Activated CD4-positive, alpha-beta T cell treated with anti-CD3 and anti-CD28 coated beads, Interleukin-2, amount 50 U/mL, for 4 hours (primary cell): ENCODE measurements at regions not wholly inside any gene's neighbourhood (a gene's known extent, or its start where the extent isn't known, plus 50 kb on each side); places are given as distances from the start of the nearest gene placed in this dataset.

Source experiments
- DNase-seq, 2 experiments: peaks; one replicate each; pipeline ENCODE4 v3.0.0-alpha.2; 2020

GRCh38 chr5:158326256-158326655 is 467.3 kb upstream of the CLINT1 start:
- no peak for DNase-seq

GRCh38 chr5:158324236-158324635 is 465.3 kb upstream of the CLINT1 start:
- no peak for DNase-seq

- no peak for DNase-seq
Observed at GRCh38 chr5:158322620-158323019, 463.7 kb upstream of the CLINT1 start.

DNA sequence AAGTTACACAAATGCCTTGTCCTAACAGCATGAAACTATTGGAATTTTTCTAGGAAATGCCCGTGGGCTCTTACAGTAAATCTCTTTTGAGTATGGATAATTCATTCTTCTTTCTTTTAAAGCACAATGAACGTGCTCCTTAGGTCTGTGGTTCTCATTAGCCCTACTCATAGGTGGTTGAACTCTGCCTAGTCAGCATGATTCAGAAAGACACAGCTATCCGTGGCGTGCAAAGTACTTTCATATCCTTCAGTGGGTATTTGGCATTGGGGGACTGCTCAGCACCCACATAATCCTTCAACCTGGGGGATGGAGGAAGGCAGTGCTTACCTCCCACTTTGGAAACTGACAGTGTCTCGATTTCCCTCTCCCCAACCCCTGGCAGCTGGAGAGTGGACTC is 462.0 kb upstream of the CLINT1 start:
- no peak for DNase-seq

DNA sequence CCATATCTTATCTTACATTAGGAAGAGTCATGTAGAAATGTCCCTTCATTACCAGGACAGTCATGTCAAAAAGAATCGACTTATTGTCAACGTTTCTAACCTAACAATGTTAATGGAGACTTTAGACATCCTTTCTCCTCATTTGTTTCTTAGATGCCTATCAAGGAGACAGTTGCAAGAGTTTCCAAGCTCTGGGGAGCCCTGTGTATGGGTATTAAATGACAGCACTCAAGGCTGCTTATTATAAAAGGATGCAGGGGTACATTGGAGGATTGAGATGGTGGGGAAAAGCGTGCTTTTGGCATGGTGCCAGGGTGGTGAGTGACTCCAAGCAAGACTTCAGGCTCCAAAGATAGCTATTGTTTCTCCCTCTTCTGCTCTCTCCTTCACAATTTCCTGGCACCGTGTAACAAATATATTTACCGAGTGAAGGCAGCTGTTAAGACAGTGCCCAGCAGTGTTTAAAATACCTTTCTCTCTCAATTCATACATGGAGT is 461.3 kb upstream of the CLINT1 start:
- DNase-seq = no peak

DNA sequence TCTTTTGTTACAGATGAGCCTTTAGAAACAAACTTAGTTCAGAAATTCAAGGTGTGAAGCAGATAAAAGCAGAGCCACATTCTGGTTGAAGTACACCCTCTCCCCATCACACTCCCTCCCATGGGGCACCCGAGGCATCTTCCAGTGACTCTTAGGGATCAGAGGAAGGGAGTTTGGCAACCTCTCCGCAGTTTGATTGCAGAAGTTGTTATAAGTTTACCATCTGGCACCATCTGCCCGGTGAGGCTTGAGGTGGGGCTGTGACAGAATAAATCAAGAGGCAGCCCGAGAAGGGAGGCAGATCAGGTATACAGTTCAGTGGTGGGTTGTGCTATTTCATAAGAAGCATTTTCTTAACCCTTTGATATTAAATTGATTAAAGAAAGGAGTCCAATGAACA is 458.6 kb upstream of the CLINT1 start:
- no peak for DNase-seq

- no peak for DNase-seq
Observed at GRCh38 chr5:158313733-158314464, 455.0 kb upstream of the CLINT1 start.

- no peak for DNase-seq
Observed at GRCh38 chr5:158313027-158313732, 454.2 kb upstream of the CLINT1 start.

- no peak for DNase-seq
Observed at GRCh38 chr5:158309088-158309807, 450.3 kb upstream of the CLINT1 start.

GRCh38 chr5:158308429-158309025 is 449.6 kb upstream of the CLINT1 start:
- DNase-seq = no peak

GRCh38 chr5:158305861-158306260 is 446.9 kb upstream of the CLINT1 start:
- no peak for DNase-seq

DNA sequence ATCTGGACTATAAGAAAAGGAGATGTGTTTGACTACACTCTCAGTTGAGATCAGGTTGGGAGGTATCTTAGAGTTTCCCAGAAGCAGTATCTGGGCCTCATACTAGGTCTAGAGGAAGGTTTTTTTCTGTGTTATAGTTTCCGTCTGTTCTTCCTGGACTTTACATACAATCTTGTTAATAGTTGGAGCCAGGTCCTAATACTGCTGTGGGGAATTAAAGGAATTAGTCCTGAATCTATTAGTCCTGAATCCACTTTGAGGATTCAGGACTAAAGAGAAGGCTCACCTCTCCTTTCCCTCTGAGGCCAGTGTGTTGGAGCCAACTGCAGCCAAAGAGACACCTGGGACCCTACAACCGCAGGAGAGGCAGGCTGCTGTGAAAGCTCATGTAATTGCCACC is 445.7 kb upstream of the CLINT1 start:
- DNase-seq = no peak

- no peak for DNase-seq
Observed at GRCh38 chr5:158303883-158304282, 444.9 kb upstream of the CLINT1 start.

GRCh38 chr5:158303275-158303674 is 444.3 kb upstream of the CLINT1 start:
- no peak for DNase-seq

GRCh38 chr5:158302029-158302428 is 443.1 kb upstream of the CLINT1 start:
- DNase-seq = no peak

GRCh38 chr5:158301186-158301585 is 442.2 kb upstream of the CLINT1 start:
- DNase-seq = no peak

- DNase-seq = no peak
Observed at GRCh38 chr5:158300256-158300655, 441.3 kb upstream of the CLINT1 start.

GRCh38 chr5:158297002-158297527 is 438.1 kb upstream of the CLINT1 start:
- DNase-seq = no peak

DNA sequence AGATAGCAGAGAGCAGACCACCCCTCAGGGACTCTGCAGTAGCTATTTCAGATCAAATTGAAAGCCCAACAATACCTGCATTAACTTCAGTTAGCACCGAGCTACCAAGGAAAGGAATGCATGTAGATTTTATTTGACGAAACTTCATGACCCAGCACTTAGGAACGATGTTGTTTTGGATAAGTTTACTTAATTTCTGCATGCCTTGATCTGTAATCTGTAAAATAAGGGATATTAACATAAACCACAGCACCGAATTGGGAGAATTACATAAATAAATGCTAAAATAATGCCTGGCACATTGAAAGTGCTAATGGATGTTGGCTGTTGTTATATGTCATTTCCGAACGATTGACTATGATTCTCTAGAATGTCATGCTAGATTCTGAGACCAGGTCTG is 435.8 kb upstream of the CLINT1 start:
- DNase-seq = no peak

DNA sequence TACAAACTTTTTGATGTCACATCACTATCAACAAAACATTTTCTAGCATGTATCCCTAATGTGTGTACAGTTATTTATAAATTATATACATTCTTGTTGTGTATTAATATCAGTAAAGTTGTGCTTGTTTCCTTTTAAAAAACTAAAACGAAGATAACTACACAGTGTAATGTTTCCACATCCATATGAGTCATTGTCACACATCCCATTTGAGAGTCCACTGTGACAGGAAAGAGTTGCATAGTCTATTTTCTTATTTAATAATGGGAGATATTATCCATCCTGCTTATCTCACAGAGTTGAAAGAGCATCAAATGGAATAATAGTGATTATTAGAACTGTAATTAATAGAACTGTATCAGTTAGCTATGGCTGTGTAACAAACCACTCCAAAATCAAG is 434.0 kb upstream of the CLINT1 start:
- no peak for DNase-seq

DNA sequence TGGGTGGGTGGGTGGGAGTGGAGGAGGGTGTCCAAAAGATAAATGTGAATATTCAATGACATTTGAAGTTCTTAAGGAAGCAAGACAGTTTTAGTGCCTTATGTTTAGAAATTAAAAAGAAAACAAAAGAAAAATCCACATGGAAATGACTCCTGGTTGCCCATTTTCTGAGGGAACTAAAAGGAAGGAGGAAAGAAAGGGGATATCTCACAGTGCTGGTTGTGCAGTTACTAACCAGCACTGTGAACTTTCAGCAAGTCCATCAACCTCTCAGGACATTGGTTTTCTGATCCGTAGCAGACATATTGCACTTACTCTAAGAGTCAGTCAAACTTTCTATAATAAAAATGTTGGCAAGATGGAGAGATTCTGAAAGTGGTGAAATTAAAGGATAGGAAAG is 431.0 kb upstream of the CLINT1 start:
- no peak for DNase-seq

- DNase-seq = no peak
Observed at GRCh38 chr5:158288272-158288657, 429.3 kb upstream of the CLINT1 start.

GRCh38 chr5:158287643-158288271 is 428.8 kb upstream of the CLINT1 start:
- DNase-seq = no peak
